ENCODE measurements at regions not wholly inside any gene's neighbourhood (a gene's known extent, or its start where the extent isn't known, plus 50 kb on each side); places are given as distances from the start of the nearest gene placed in this dataset.

- no peak for TF ChIP-seq TCFL5 (CRISPR knock-in tag; conservative IDR thresholded peaks at IDR 0.05)
- TF ChIP-seq MAFG (tag; conservative IDR thresholded peaks at IDR 0.05) = no peak
- no peak for TF ChIP-seq FOXJ2 (tag; IDR thresholded peaks at IDR 0.05)
- peak; percentile 62 for TF ChIP-seq MTA2 (IDR thresholded peaks at IDR 0.05; ENCODE audit: low read depth)
- TF ChIP-seq NCOR1 (IDR thresholded peaks at IDR 0.05) = peak; percentile 80
- TF ChIP-seq HOMEZ (CRISPR knock-in tag; IDR thresholded peaks at IDR 0.05) = no peak
- no peak for TF ChIP-seq U2AF1 (optimal IDR thresholded peaks at IDR 0.05; ENCODE audit: low read depth, low read length)
- no peak for TF ChIP-seq PHB2 (IDR thresholded peaks at IDR 0.05; ENCODE audit: low read depth)
- no peak for TF ChIP-seq ZC3H8 (IDR thresholded peaks at IDR 0.05)
- TF ChIP-seq KLF16 (IDR thresholded peaks at IDR 0.05) = peak; percentile 71
- peak; percentile 83 for TF ChIP-seq PML (IDR thresholded peaks at IDR 0.05; ENCODE audit: low read length)
- TF ChIP-seq CCAR2 (IDR thresholded peaks at IDR 0.05; ENCODE audit: low read depth, low read length) = no peak
- peak; percentile 51; the same call in 1 of the 2 replicates for TF ChIP-seq STAT5A (IDR thresholded peaks at IDR 0.05; ENCODE audit: borderline replicate concordance, low read length)
- TF ChIP-seq TARDBP (IDR thresholded peaks at IDR 0.05) = no peak
- no peak for TF ChIP-seq THAP7 (CRISPR knock-in tag; IDR thresholded peaks at IDR 0.05)
- peak; percentile 90 for TF ChIP-seq CBFA2T3 (IDR thresholded peaks at IDR 0.05)
- TF ChIP-seq ZNF583 (CRISPR knock-in tag; IDR thresholded peaks at IDR 0.05) = no peak
- no peak for TF ChIP-seq ZNF212 (CRISPR knock-in tag; IDR thresholded peaks at IDR 0.05)
- no peak for TF ChIP-seq MCM2 (IDR thresholded peaks at IDR 0.05; ENCODE audit: low read depth)
- TF ChIP-seq LCOR (CRISPR knock-in tag; IDR thresholded peaks at IDR 0.05) = no peak
- no peak for TF ChIP-seq PHB (CRISPR knock-in tag; IDR thresholded peaks at IDR 0.05)
- TF ChIP-seq WHSC1 (IDR thresholded peaks at IDR 0.05; ENCODE audit: low read length) = no peak
- TF ChIP-seq HES1 (IDR thresholded peaks at IDR 0.05; ENCODE audit: low read depth) = no peak
- TF ChIP-seq FOXA3 (CRISPR knock-in tag; conservative IDR thresholded peaks at IDR 0.05 in 1 of 2, IDR thresholded peaks at IDR 0.05 in 1 of 2) = no peak
- no peak for TF ChIP-seq TRIM28 (IDR thresholded peaks at IDR 0.05)
- TF ChIP-seq PKNOX1 (IDR thresholded peaks at IDR 0.05) = no peak
- 0 out of 2 replicates have a peak, but pooled peaks have one; percentile 14 for TF ChIP-seq ADNP (tag; IDR thresholded peaks at IDR 0.05)
- TF ChIP-seq SETDB1 (IDR thresholded peaks at IDR 0.05; ENCODE audit: low read length) = no peak
- no peak for TF ChIP-seq RBM14 (IDR thresholded peaks at IDR 0.05; ENCODE audit: borderline replicate concordance, insufficient read depth, low read depth, low read length)
- no peak for TF ChIP-seq ZNF655 (CRISPR knock-in tag; IDR thresholded peaks at IDR 0.05)
- TF ChIP-seq NFIC (IDR thresholded peaks at IDR 0.05) = peak; percentile 35; the same call in 1 of the 2 replicates
Observed at GRCh38 chr4:128351502-128351901, 63.9 kb upstream of the PGRMC2 start (continued).
